Left hindlimb (tissue), 1 donor: ENCODE measurements at regions not wholly inside any gene's neighbourhood (a gene's known extent, or its start where the extent isn't known, plus 50 kb on each side); places are given as distances from the start of the nearest gene placed in this dataset.
"Not testable (repeated sequence)": the region's sequence is repeated elsewhere in the genome, so short reads cannot be mapped to it uniquely, and the experiment has no call there.

Experiments used
- DNase-seq: peaks from one replicate; pipeline ENCODE4 v3.0.0-alpha.2; 2018

- DNase-seq, result no peak
Observed at GRCh38 chr20:41783423-41784208, 165.4 kb upstream of the CHD6 start.

- DNase-seq, result no peak
Observed at GRCh38 chr20:41782730-41783406, 164.7 kb upstream of the CHD6 start.

GRCh38 chr20:41782255-41782654, 164.1 kb upstream of the CHD6 start:
- DNase-seq, result no peak

- no peak for DNase-seq
Observed at GRCh38 chr20:41776421-41776820, 158.2 kb upstream of the CHD6 start.

DNA sequence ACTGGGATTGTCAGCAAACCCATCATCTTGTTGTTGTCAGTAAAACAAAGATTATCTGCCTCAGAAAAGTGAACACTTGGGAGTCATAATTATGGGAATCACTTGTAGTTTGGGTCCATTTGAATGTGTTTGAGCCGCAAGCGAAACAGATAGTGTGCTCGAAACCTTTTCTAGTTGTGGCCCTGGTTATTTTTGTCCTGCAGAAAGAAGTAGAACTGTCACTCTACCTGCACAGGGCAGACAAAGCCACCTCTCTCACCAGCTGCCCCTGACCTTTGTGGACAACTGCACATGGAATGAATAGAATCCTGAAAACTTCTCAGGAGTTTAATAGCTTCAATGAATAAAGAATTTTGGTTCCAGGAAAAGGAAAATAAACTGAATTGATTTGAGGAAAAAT, 156.1 kb upstream of the CHD6 start:
- DNase-seq, result no peak

DNA sequence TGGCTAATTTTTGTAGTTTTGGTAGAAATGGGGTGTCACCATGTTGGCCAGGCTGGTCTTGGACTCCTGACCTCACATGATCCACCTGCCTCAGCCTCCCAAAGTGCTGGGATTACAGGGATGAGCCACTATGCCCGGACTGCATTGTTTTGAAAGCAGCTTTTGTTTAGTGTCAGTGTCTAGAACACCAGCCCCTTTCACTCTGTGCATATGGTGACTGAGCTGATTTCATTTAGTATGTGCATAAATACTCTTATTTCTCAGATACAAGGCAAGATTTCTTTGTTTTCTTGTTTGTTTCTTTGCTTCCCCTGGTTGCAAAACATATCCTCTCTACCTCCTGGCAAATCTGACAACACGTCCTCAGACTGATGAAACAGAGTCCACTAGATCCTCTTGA, 152.8 kb upstream of the CHD6 start:
- no peak for DNase-seq

GRCh38 chr20:41770427-41770826, 152.2 kb upstream of the CHD6 start:
- DNase-seq, result no peak

GRCh38 chr20:41769592-41770018, 151.4 kb upstream of the CHD6 start:
- no peak for DNase-seq

DNA sequence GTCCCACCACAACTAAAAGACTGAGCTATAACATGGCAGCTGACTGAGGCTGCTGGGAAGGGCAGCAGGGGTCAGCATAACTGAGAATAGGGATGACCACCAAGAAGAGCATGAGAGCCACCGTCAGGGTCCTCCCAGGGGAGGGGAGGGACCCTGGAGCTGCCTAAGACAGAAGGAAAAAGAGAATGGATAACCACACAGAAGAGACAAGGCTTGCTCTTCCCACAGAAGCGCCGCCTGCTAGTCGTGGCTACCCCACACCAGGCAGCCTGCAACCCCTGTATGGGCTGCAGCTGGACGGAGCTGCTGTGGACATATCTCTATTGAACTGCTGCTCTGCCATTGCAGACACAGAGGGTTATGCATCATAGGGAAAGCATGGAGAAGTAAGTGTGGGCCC, 132.0 kb upstream of the CHD6 start:
- no peak for DNase-seq

- no peak for DNase-seq
Observed at GRCh38 chr20:41748756-41749582, 130.8 kb upstream of the CHD6 start.

DNA sequence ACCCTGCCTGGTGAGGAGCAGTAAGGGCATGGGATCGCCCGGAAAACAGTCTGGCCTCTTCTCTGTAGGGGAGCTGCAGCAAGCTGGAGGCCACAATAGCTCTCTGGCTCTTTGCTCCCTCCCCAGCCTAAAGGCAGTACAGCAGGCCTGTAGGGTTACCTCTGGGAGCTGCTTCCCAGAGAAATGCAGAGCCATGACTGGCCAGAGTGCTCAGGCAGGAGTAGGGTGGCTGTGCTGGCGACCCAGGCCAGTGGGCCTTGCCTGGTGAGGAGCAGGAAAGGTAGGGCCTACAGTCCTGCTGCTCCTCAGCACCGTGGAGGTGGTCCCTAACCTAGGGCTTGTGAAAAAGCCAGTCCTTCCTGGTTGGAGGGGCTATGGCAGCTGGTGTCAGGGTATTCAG, 129.9 kb upstream of the CHD6 start:
- DNase-seq, result no peak

- DNase-seq, result no peak
Observed at GRCh38 chr20:41747226-41747625, 129.0 kb upstream of the CHD6 start.

DNA sequence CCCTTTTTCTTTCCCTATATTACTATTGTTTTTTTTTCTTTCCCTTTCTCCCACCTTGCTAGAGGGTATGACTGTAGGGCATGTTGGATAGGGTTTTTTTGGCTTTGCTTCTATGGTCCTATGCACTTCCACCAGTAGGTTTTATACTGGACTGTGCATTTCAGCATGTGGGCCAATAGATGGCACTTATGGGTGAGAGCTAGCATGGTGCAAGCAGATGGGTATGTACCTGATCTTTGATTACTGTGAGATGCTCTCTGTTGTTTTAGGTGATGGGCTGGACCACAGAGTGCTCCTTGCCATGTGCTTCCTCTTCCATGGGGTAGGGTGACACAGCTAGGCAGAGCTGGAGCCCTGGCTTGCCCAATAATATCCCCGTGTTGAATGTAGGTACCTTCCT, 128.5 kb upstream of the CHD6 start:
- DNase-seq, result no peak

DNA sequence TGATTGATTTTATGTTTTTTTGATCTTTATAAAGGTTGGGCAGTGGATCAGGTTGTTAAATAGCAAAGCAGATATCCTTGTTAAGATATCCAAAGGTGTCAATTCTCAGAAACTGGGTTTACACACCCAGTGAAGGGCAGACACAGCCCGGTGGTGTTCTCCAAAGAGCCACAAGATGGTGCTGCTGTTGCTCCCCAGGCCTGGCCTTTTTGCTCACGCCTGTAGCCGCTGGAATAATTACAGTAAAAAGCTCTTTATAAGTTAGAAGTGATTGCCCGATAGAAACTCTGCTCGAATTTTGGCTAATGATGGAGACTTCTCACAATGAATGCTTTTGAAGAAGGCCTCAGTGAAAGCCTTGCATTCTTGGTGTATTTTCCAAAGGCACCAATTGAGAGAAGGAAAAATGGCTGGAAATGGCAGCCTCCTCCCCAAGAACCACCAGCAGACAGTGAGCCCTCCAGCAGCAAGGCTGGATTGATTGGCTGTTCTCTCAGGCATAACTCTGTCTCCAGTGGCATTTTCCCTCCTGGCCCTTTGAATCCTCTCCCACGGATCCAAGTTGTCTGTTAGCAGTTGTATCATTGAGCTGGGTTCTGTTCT, 120.5 kb upstream of the CHD6 start:
- DNase-seq, result no peak

- DNase-seq, result no peak
Observed at GRCh38 chr20:41735949-41736348, 117.8 kb upstream of the CHD6 start.

GRCh38 chr20:41734506-41734945, 116.3 kb upstream of the CHD6 start:
- DNase-seq, result no peak

GRCh38 chr20:41733151-41733550, 115.0 kb upstream of the CHD6 start:
- no peak for DNase-seq

DNA sequence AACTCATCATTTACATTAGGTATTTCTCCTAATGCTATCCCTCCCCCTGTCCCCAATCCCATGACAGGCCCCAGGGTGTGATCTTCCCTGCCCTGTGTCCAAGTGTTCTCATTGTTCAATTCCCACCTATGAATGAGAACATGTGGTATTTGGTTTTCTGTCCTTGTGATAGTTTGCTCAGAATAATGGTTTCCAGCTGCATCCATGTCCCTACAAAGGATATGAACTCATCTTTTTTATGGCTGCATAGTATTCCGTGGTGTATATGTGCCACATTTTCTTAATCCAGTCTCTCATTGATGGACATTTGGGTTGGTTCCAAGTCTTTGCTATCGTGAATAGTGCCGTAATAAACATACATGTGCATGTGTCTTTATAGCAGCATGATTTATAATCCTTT, 113.0 kb upstream of the CHD6 start:
- not testable (repeated sequence) for DNase-seq

- DNase-seq, result not testable (repeated sequence)
Observed at GRCh38 chr20:41727681-41728080, 109.5 kb upstream of the CHD6 start.

DNA sequence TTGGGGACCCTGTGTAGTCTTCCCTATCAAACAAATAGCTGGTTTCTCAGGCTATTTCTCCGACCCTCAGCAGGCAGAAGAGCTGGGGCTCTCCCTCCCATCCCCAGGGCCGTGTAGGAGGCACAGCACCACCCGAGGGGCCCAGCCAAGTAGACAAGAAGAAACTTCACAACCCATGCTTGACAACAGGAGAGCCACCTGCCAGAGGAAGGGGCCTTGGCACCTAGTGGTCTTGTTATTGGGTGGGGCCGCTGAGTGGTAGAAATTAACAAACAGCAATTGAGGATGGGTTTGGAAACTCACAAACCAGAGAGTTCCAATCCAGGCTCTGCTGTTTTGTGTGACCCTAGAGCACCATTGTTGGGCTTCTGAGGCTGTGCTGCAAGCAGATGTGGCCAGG, 108.5 kb upstream of the CHD6 start:
- DNase-seq, result no peak

GRCh38 chr20:41719151-41719550, 101.0 kb upstream of the CHD6 start:
- no peak for DNase-seq

DNA sequence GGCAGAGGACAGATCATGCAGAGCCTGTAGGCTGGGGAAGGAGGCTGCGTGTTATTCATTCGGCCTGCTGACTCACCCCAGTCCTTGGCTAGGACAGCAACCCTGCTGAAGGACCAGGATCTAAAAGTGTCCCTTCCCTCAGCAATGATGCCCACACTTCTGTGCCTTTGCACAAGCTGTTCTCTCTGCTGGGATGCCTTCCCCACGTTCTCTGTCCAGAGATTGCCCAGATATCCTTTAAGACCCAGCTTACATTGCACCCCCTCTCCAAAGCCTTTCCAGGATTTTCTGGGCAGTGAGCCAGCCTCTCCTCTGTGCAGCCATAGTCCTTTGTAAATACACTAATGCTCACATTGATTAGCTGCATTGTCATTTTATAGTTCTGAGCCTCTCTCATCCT, 99.3 kb upstream of the CHD6 start:
- DNase-seq, result no peak

DNA sequence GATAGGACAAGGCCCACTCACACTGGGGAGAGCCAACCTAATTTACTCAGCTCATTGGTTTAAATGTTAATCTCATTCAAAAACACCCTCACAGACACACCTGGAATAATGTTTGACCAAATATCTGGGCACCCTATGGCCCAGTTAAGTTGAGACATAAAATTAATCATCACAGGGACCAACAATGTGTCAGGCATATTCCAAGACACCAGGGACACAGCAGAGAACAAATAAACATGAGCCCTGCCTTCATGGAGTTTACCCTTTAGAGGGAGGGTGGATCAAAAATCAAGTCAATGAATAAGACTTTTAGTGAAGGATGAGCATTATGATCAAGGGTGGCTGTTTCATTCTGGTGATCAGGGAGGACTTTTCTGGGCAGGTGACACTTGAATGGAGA, 98.7 kb upstream of the CHD6 start:
- DNase-seq, result no peak
